Lower lobe of right lung (tissue), 2 donors: ENCODE measurements at regions not wholly inside any gene's neighbourhood (a gene's known extent, or its start where the extent isn't known, plus 50 kb on each side); places are given as distances from the start of the nearest gene placed in this dataset.

Source experiments
- ATAC-seq, 2 donors: fragments of 200-7000 bp; cut with Tn5 transposase; one replicate each; pipeline ENCODE4 v1.9.1; 2020 to 2022; ENCODE audit warnings: mild to moderate bottlenecking in 2 of 2, moderate library complexity in 2 of 2
- DNase-seq: peaks from one replicate; pipeline ENCODE4 v3.0.0-alpha.2; 2020
- H3K27ac ChIP-seq: fragments of 200-600 bp; one replicate; pipeline ENCODE4 v1.8.0; 2022
- H3K27me3 ChIP-seq: fragments of 200-600 bp; one replicate; pipeline ENCODE4 v1.8.0; 2022; ENCODE audit warnings: low read depth
- H3K36me3 ChIP-seq: fragments of 200-600 bp; one replicate; pipeline ENCODE4 v1.8.0; 2022; ENCODE audit warnings: mild to moderate bottlenecking
- H3K4me1 ChIP-seq: fragments of 200-600 bp; one replicate; pipeline ENCODE4 v1.8.0; 2022
- H3K4me3 ChIP-seq: fragments of 200-600 bp; one replicate; pipeline ENCODE4 v1.8.0; 2022; ENCODE audit warnings: mild to moderate bottlenecking
- H3K9me3 ChIP-seq: fragments of 200-600 bp; one replicate; pipeline ENCODE4 v1.8.0; 2022
- CTCF ChIP-seq: fragments of 200-600 bp; IDR thresholded peaks from one replicate; pipeline ENCODE4 v1.8.0; 2022; ENCODE audit warnings: antibody characterized with exemption, mild to moderate bottlenecking
- intact Hi-C: fragments of 100-400 bp; cut with DNase I; formaldehyde crosslinking; loops from one replicate; pipeline ENCODE4 v1.11.0; 2022
- donor health status: DM: no; HTN: yes; CAD: no; lungs with severe emphysema.

GRCh38 chr5:32521481-32521880 is 63.9 kb upstream of the SUB1 start:
- no peak for TF ChIP-seq CTCF
- intact Hi-C loops, result no loop called here
- no peaks in the 10 kb centered on the region for H3K36me3 ChIP-seq
- ATAC-seq (no peak), DNase-seq (no peak)
- no peaks in the 10 kb centered on the region for H3K9me3 ChIP-seq
- H3K27ac ChIP-seq, result no peak overlapping the region
- no peaks in the 10 kb centered on the region for H3K4me1 ChIP-seq
- no peak overlapping the region for H3K4me3 ChIP-seq
- no peaks in the 10 kb centered on the region for H3K27me3 ChIP-seq

- ATAC-seq, result no peak
- no peaks in the 10 kb centered on the region for H3K27me3 ChIP-seq
- no peaks in the 10 kb centered on the region for H3K36me3 ChIP-seq
- H3K27ac ChIP-seq, result no peak overlapping the region
- DNase-seq, result no peak
- no peak for TF ChIP-seq CTCF
- H3K4me3 ChIP-seq, result no peak overlapping the region
- H3K4me1 ChIP-seq, result no peaks in the 10 kb centered on the region
- intact Hi-C loops, result no loop called here
- H3K9me3 ChIP-seq, result no peaks in the 10 kb centered on the region
These were observed 64.4 kb upstream of the SUB1 start for GRCh38 chr5:32520972-32521371.

GRCh38 chr5:32520356-32520755 is 65.0 kb upstream of the SUB1 start:
- TF ChIP-seq CTCF, result no peak
- Histone ChIP-seq H3K9me3 (no peaks in the 10 kb centered on the region), H3K27ac (no peak overlapping the region), H3K36me3 (no peaks in the 10 kb centered on the region), H3K27me3 (no peaks in the 10 kb centered on the region), H3K4me3 (no peak overlapping the region), H3K4me1 (no peaks in the 10 kb centered on the region)
- ATAC-seq (no peak), DNase-seq (no peak)
- intact Hi-C loops, result no loop called here

- no peaks in the 10 kb centered on the region for H3K9me3 ChIP-seq
- H3K27me3 ChIP-seq, result no peaks in the 10 kb centered on the region
- H3K4me1 ChIP-seq, result no peaks in the 10 kb centered on the region
- H3K4me3 ChIP-seq, result no peak overlapping the region
- no peak for ATAC-seq
- no peak overlapping the region for H3K27ac ChIP-seq
- intact Hi-C loops, result no loop called here
- DNase-seq, result no peak
- TF ChIP-seq CTCF, result no peak
- H3K36me3 ChIP-seq, result no peaks in the 10 kb centered on the region
These were observed 65.8 kb upstream of the SUB1 start for GRCh38 chr5:32519508-32519907.

GRCh38 chr5:32514806-32515205 is 70.3 kb upstream of the ZFR start:
- DNase-seq, result no peak
- no peaks in the 10 kb centered on the region for H3K4me1 ChIP-seq
- no peaks in the 10 kb centered on the region for H3K9me3 ChIP-seq
- H3K27ac ChIP-seq, result no peak overlapping the region
- H3K4me3 ChIP-seq, result no peak overlapping the region
- H3K27me3 ChIP-seq, result no peaks in the 10 kb centered on the region
- TF ChIP-seq CTCF, result no peak
- no peaks in the 10 kb centered on the region for H3K36me3 ChIP-seq
- ATAC-seq, result no peak
- intact Hi-C loops, result no loop called here

- DNase-seq, result no peak
- Histone ChIP-seq H3K4me1 (no peaks in the 10 kb centered on the region), H3K4me3 (no peak overlapping the region), H3K9me3 (no peaks in the 10 kb centered on the region), H3K36me3 (no peaks in the 10 kb centered on the region), H3K27ac (no peak overlapping the region), H3K27me3 (no peaks in the 10 kb centered on the region)
- TF ChIP-seq CTCF, result no peak
- intact Hi-C loops, result no loop called here
- no peak for ATAC-seq
These were observed 68.4 kb upstream of the ZFR start for GRCh38 chr5:32512926-32513325.
